Urinary bladder (tissue), 3 donors: ENCODE measurements at regions not wholly inside any gene's neighbourhood (a gene's known extent, or its start where the extent isn't known, plus 50 kb on each side); places are given as distances from the start of the nearest gene placed in this dataset.
A peak's percentile ranks its signal among the peaks of the same experiment; 100 is the strongest.

Experiments used
- DNase-seq: peaks from one replicate; pipeline ENCODE4 v3.0.0-alpha.2; 2015; ENCODE audit errors: extremely low spot score
- H3K27ac ChIP-seq: one replicate; pipeline ENCODE4 v1.5.1; 2013; ENCODE audit warnings: low read depth, mild to moderate bottlenecking, moderate library complexity
- H3K36me3 ChIP-seq: one replicate; pipeline ENCODE4 v1.6.1; 2013; ENCODE audit warnings: mild to moderate bottlenecking, moderate library complexity; ENCODE audit not compliant: insufficient read depth
- H3K4me1 ChIP-seq: one replicate; pipeline ENCODE4 v1.6.1; 2013; ENCODE audit warnings: mild to moderate bottlenecking, moderate library complexity; ENCODE audit not compliant: insufficient read depth
- H3K4me3 ChIP-seq: one replicate; pipeline ENCODE4 v1.5.1; 2013; ENCODE audit warnings: low read depth, low read length
- WGBS: extraction: QIAGEN DNeasy Blood & Tissue Kit; methylation state at CpG from one replicate; pipeline ENCODE4 v1.1.7; 2013; 5-methylcytosine and 5-hydroxymethylcytosine counted together
- donor health status: healthy with polysubstance abuse.
- donor health status: healthy.

DNA sequence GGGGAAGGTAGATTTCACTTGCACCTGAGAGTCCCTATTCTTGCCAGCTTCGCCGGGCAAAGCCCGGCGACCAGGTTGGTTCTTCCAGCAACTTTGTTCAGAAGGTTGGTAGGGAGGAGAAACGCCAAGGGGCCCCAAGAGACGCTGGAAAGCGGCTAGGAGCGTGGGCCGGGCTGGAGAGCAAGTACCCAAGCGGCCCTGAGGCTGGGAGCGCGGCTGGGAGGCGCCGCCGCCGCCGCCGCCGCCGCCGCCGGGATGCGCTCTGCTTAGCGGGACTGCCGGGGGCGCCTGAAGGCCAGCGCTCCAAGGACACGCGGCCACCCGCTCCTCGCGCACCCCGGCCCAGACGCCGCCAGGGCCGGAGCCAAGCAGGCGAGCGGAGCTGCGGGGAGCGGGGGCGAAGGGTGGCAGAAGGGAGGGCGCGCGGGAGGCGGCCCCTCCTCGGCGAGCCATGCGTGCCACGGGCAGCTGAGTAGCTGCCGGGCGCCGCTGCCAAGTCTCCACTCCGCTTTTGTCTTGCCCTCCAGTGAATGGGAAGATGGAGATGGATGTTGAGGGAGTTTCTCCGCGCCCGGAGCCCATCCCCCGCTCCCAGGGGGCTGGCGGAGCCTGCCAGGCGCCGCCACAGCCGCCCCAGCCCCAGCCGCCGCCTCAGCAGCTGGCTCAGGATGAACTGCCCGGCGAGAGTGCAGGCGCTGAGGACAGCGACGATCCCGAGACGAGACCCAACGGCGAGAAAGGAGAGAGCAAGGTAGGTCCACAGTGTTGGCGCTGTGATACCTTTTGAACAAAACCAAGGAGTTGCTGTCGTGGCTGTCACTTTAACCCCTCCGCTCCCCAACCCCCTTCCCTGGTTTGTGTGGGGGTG, 227.4 kb upstream of the AZI2 start:
- Histone ChIP-seq H3K36me3 (no peaks in the 10 kb centered on the region), H3K4me1 (no peaks in the 10 kb centered on the region), H3K27ac (no peak overlapping the region), H3K4me3 (peak overlapping the region; percentile 51)
- WGBS, result under 1% methylated on average over 75 of the region's 75 CpGs
- DNase-seq, result no peak

DNA sequence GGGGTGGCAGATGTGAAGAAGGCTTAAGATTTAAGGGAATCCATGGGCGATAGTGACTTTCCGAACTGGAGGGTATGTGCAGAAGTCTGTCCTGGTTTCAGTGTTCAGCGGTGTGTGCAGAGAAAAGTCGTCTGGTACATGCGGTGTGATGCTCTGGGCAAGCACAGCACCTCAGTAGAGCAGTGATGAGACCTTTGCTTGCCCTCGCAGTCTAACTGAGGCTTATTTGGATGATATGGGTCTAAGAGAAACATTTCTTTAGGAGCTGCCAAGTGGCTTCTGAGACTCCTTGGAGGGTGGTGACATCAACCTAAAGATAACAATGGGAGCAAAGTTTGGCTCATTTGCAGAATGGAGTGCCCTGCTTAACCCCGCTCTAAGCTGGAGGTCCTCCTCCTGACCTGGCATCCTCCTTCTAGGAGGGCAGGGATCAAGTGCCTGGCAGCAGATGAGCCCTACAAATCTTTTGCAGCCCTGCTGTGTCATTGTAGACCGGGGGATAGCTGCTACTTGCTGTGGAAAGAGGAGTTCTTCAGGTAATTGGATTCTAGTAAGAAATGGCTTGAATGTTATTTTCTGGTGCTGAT, 228.1 kb upstream of the AZI2 start:
- Histone ChIP-seq H3K27ac (no peak overlapping the region), H3K36me3 (no peaks in the 10 kb centered on the region), H3K4me3 (peak overlapping the region; percentile 51), H3K4me1 (no peaks in the 10 kb centered on the region)
- no peak for DNase-seq
- 10% methylated on average over 8 of the region's 8 CpGs for WGBS

DNA sequence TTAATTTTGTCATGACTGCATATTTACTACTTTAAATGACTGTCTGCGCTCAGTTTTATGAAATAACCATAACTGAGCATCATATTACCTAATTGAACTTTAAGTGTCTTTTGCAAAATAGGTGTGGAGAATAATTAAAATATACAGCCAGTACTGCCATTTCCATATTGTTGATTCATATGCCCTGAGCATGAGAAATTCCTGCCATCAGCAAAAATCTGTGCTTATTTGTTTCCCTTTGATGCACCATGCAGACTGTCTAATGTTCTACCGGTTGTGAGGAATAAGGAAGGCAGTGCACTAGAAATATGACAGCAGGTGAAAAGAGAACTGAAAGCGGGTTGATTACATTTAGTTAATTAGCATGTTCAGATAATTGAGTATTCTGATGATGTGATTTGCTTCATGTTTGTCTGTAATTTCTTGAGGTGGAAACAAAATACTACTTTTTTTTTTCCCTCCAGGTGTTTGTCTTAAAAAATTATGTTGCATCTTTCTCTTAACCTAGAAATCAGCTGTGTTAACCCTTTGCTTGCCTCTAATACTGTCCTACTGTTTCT, 229.4 kb upstream of the AZI2 start:
- no peaks in the 10 kb centered on the region for H3K36me3 ChIP-seq

DNA sequence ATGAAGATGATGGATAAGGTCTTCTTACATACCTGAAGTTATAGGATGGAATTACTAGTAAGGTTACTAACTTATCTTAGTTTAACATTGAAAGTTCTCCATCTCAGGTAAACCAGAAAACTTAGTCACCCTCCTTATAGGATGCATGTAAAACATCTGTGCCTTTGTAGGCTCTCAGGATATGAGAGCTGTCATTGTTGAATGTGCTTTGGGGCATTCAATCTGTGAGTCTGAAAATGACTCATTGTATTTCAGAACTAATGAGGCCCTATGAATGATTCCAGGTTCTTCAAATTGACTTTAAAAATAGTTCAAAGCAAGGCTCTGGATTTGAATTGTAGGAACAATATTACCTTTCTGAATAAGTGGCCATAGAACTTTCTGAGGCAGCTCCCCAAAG, 237.7 kb upstream of the AZI2 start:
- no peak overlapping the region for H3K4me3 ChIP-seq
- no peak overlapping the region for H3K27ac ChIP-seq
- H3K36me3 ChIP-seq, result no peaks in the 10 kb centered on the region
- H3K4me1 ChIP-seq, result peaks cover 2% of the 10 kb centered on the region
- no peak for DNase-seq

More for the DNA sequence above, 229.4 kb upstream of the AZI2 start:
- H3K4me1 ChIP-seq, result no peaks in the 10 kb centered on the region
- no peak overlapping the region for H3K4me3 ChIP-seq
- H3K27ac ChIP-seq, result no peak overlapping the region
- 82% methylated on average over 3 of the region's 3 CpGs for WGBS
- no peak for DNase-seq

GRCh38 chr3:28587723-28588122, 239.1 kb upstream of the AZI2 start:
- Histone ChIP-seq H3K36me3 (no peaks in the 10 kb centered on the region), H3K27ac (no peak overlapping the region), H3K4me1 (peaks cover 2% of the 10 kb centered on the region), H3K4me3 (no peak overlapping the region)
- DNase-seq, result no peak
- WGBS, result 90% methylated on average over 3 of the region's 3 CpGs

DNA sequence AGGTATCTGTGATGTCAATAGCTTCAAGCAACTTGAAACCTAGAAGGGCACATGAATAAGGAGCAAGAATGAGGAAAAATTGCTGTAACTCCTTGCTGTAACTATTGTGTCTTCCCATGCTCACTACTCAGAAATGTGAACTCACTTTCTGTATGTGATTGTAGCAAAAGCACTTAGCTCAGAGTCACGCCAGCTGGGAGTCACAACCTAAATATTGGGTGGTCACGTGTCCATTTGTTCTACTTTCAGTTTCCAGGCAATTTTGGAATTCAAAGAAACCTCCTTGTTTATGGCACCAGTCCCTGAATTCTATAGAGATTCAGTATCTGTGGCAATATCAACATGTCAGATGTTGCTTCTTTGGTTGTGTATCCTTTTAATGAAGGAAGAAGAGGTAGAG, 241.6 kb upstream of the AZI2 start:
- no peak for DNase-seq
- Histone ChIP-seq H3K4me1 (peaks cover 2% of the 10 kb centered on the region), H3K4me3 (no peak overlapping the region), H3K36me3 (no peaks in the 10 kb centered on the region), H3K27ac (no peak overlapping the region)
- WGBS, result 61% methylated on average over 2 of the region's 2 CpGs

GRCh38 chr3:28590860-28591259, 242.2 kb upstream of the AZI2 start:
- Histone ChIP-seq H3K4me1 (peaks cover 2% of the 10 kb centered on the region), H3K27ac (no peak overlapping the region), H3K4me3 (no peak overlapping the region), H3K36me3 (no peaks in the 10 kb centered on the region)
- no peak for DNase-seq
- WGBS, result 78% methylated on average over 3 of the region's 3 CpGs

GRCh38 chr3:28595372-28595771, 246.7 kb upstream of the AZI2 start:
- Histone ChIP-seq H3K4me3 (no peak overlapping the region), H3K36me3 (no peaks in the 10 kb centered on the region), H3K4me1 (no peaks in the 10 kb centered on the region), H3K27ac (no peak overlapping the region)
- DNase-seq, result no peak
- 89% methylated on average over 4 of the region's 4 CpGs for WGBS

DNA sequence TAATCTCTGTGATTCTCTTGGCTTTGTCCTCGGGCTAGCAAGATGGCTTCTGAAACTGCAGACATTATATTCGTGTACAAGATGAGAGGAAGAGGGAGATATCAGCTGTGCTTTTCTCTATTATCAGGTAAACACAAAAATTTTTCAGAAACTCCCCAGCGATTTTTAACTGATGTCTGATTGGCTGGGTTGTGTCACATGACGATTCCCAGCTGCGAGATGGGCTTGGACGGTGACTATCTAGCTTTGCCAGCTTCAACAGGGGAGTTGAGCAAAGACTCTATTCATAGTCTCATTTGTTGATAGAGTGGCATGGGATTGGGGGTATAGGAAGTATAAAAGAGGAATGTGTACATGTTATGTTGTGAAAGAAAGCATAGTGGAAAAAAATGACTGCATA, 248.8 kb upstream of the AZI2 start:
- Histone ChIP-seq H3K27ac (no peak overlapping the region), H3K4me1 (no peaks in the 10 kb centered on the region), H3K36me3 (no peaks in the 10 kb centered on the region), H3K4me3 (no peak overlapping the region)
- no peak for DNase-seq
- 90% methylated on average over 6 of the region's 6 CpGs for WGBS

GRCh38 chr3:28598165-28598564, 249.5 kb upstream of the AZI2 start:
- H3K36me3 ChIP-seq, result no peaks in the 10 kb centered on the region
- H3K4me1 ChIP-seq, result no peaks in the 10 kb centered on the region
- 88% methylated on average over 4 of the region's 4 CpGs for WGBS
- no peak overlapping the region for H3K4me3 ChIP-seq
- DNase-seq, result no peak
- no peak overlapping the region for H3K27ac ChIP-seq

DNA sequence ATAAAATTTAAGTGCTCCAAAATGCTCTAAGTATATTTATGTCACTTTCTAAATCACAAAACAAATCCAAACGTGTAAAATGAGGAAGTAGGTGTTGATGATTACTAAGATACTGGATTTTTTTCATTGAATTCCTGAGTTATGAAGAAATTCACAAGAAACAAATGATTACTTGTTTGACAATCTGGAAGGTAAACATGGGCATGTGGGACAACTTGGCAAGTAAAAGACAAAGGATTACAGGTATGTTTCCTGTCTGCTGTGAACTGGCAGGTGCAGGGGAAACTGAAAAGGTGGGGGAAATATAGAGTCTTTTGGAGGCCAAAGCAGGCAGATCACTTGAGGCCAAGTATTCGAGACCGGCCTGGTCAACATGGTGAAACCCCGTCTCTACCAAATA, 252.7 kb upstream of the AZI2 start:
- H3K4me1 ChIP-seq, result no peaks in the 10 kb centered on the region
- H3K36me3 ChIP-seq, result no peaks in the 10 kb centered on the region
- DNase-seq, result no peak
- no peak overlapping the region for H3K27ac ChIP-seq
- no peak overlapping the region for H3K4me3 ChIP-seq
- 83% methylated on average over 4 of the region's 4 CpGs for WGBS

DNA sequence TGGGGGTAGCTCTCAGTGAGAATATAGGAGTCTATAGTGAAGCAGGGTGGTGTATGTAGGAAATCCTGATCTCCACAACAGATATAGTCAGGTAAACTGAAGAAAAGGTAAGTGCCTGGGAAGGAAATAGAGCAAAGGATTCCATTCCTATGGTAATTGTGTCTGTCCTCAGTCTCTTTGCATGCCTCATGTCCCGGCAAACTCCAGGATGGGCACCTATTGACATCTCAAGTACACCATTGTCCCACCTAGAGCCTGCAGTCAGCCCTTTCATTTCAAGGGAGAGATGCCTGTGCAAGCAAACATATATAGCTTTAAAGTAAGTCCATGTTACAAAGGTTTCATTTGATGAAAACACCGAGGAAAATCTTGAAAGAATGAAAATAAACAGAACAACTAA, 257.7 kb upstream of the AZI2 start:
- WGBS, result 85% methylated on average over 2 of the region's 2 CpGs
- Histone ChIP-seq H3K36me3 (no peaks in the 10 kb centered on the region), H3K4me1 (no peaks in the 10 kb centered on the region), H3K4me3 (no peak overlapping the region), H3K27ac (no peak overlapping the region)
- DNase-seq, result no peak

GRCh38 chr3:28612232-28612631, 263.6 kb upstream of the AZI2 start:
- no peak overlapping the region for H3K4me3 ChIP-seq
- H3K36me3 ChIP-seq, result no peaks in the 10 kb centered on the region
- no peak overlapping the region for H3K27ac ChIP-seq
- DNase-seq, result no peak
- H3K4me1 ChIP-seq, result no peaks in the 10 kb centered on the region

DNA sequence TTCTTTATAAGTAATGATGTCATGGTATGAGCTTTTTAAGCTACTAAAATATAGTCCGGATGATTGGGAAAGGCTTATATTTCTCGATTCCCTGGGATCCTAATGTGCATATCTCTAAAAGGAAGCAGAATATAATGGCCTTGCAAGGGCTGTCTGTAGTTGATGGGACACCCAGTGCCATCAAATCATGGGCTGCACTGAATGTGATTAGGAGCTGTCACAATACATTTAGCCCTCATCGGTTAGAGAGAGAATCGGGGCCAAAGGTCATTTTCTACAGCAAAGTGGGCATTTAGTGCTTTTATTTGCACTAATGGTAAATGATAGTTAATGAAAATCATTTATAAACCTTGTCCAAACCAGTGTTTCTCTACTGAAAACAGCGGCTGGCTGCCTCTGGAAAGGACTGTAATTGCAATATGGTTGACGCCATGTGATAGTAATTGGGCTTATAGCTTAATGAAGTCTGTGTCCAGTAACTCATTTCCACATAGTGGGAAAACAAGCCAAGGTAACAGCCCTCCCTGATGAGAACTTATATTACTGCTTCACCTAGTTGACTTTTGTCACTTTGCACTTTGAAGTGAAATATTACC, 265.0 kb upstream of the AZI2 start:
- Histone ChIP-seq H3K27ac (no peak overlapping the region), H3K4me3 (no peak overlapping the region), H3K36me3 (no peaks in the 10 kb centered on the region), H3K4me1 (no peaks in the 10 kb centered on the region)
- 86% methylated on average over 6 of the region's 6 CpGs for WGBS
- no peak for DNase-seq
